Liver (tissue), 8 donors: ENCODE measurements at regions not wholly inside any gene's neighbourhood (a gene's known extent, or its start where the extent isn't known, plus 50 kb on each side); places are given as distances from the start of the nearest gene placed in this dataset.
"Not testable (repeated sequence)": the region's sequence is repeated elsewhere in the genome, so short reads cannot be mapped to it uniquely, and the experiment has no call there.

Experiments used
- DNase-seq: peaks from one replicate; pipeline ENCODE4 v3.0.0-alpha.2; 2017; ENCODE audit warnings: low spot score
- H3K27ac ChIP-seq, 2 donors: one replicate each; pipeline ENCODE4 v1.7.0; 2013; ENCODE audit warnings: inconsistent platforms in 2 of 2, low read length in 2 of 2, control low read depth in 1 of 2, low read depth in 1 of 2, mild to moderate bottlenecking in 1 of 2
- H3K27me3 ChIP-seq, 4 donors: one replicate each; pipeline versions ENCODE4 v1.6.1 to v1.7.0; 2013; ENCODE audit warnings: low read length in 3 of 4, inconsistent platforms in 1 of 4, mild to moderate bottlenecking in 1 of 4, moderate library complexity in 1 of 4; ENCODE audit not compliant: control insufficient read depth in 4 of 4, insufficient read depth in 4 of 4
- H3K36me3 ChIP-seq, 4 donors: one replicate each; pipeline versions ENCODE4 v1.6.1 to v1.7.0; 2013; ENCODE audit warnings: low read length in 3 of 4, mild to moderate bottlenecking in 3 of 4, low read depth in 1 of 4, moderate library complexity in 1 of 4; ENCODE audit not compliant: control insufficient read depth in 4 of 4, insufficient read depth in 3 of 4
- H3K4me1 ChIP-seq, 4 donors: one replicate each; pipeline versions ENCODE4 v1.6.1 to v1.7.0; 2013; ENCODE audit warnings: low read length in 3 of 4, mild to moderate bottlenecking in 3 of 4, moderate library complexity in 1 of 4; ENCODE audit not compliant: control insufficient read depth in 4 of 4, insufficient read depth in 4 of 4
- H3K4me3 ChIP-seq, 3 donors: one replicate each; pipeline versions ENCODE4 v1.6.1 to v1.7.0; 2013; ENCODE audit warnings: low read length in 3 of 3, control low read depth in 1 of 3, low read depth in 1 of 3, mild to moderate bottlenecking in 1 of 3
- H3K9ac ChIP-seq, 2 donors: one replicate each; pipeline ENCODE4 v1.7.0; 2013; ENCODE audit warnings: low read length in 2 of 2, mild to moderate bottlenecking in 2 of 2, moderate library complexity in 2 of 2, control low read depth in 1 of 2, low read depth in 1 of 2
- H3K9me3 ChIP-seq, 4 donors: one replicate each; pipeline versions ENCODE4 v1.6.1 to v1.7.0; 2013; ENCODE audit warnings: low read length in 3 of 4; ENCODE audit not compliant: control insufficient read depth in 4 of 4
- EGR1 ChIP-seq, 2 donors: IDR thresholded peaks; 2 replicates each; pipeline ENCODE4 v1.6.1; 2016 to 2018; ENCODE audit warnings: antibody characterized with exemption in 2 of 2, low read depth in 2 of 2
- FOXA1 ChIP-seq: IDR thresholded peaks from 2 replicates; pipeline ENCODE4 v1.6.1; 2016; ENCODE audit warnings: antibody characterized with exemption
- FOXA2 ChIP-seq: IDR thresholded peaks from 2 replicates; pipeline ENCODE4 v1.6.1; 2016; ENCODE audit warnings: antibody characterized with exemption
- GABPA ChIP-seq, 2 donors: IDR thresholded peaks in 1 of 2; conservative IDR thresholded peaks in 1 of 2; 2 replicates each; pipeline ENCODE4 v1.6.1; 2016; ENCODE audit warnings: antibody characterized with exemption in 2 of 2, mild to moderate bottlenecking in 1 of 2, moderate library complexity in 1 of 2
- HNF4A ChIP-seq, 2 donors: conservative IDR thresholded peaks; 2 replicates each; pipeline ENCODE4 v1.6.1; 2016; ENCODE audit warnings: antibody characterized with exemption in 2 of 2, mild to moderate bottlenecking in 2 of 2
- JUND ChIP-seq, 2 donors: IDR thresholded peaks; 2 replicates each; pipeline ENCODE4 v1.6.1; 2016; ENCODE audit warnings: antibody characterized with exemption in 2 of 2
- NR2F2 ChIP-seq: IDR thresholded peaks from 2 replicates; pipeline ENCODE4 v1.6.1; 2016; ENCODE audit warnings: antibody characterized with exemption
- RAD21 ChIP-seq, 2 donors: IDR thresholded peaks; 2 replicates each; pipeline ENCODE4 v1.6.1; 2016; ENCODE audit warnings: antibody characterized with exemption in 2 of 2, mild to moderate bottlenecking in 2 of 2
- SP1 ChIP-seq: IDR thresholded peaks from 2 replicates; pipeline ENCODE4 v1.6.1; 2018; ENCODE audit warnings: antibody characterized with exemption, mild to moderate bottlenecking
- TAF1 ChIP-seq: conservative IDR thresholded peaks from 2 replicates; pipeline ENCODE4 v1.6.1; 2016; ENCODE audit warnings: antibody characterized with exemption, mild to moderate bottlenecking
- YY1 ChIP-seq: IDR thresholded peaks from 2 replicates; pipeline ENCODE4 v1.6.1; 2016; ENCODE audit warnings: antibody characterized with exemption, mild to moderate bottlenecking
- WGBS: extraction: QIAGEN DNeasy Blood & Tissue Kit; methylation state at CpG from one replicate; pipeline ENCODE4 v1.1.7; 2013; 5-methylcytosine and 5-hydroxymethylcytosine counted together
- TF ChIP-seq, protein P1 (sequence below): IDR thresholded peaks from 2 replicates; pipeline ENCODE4 v1.6.1; 2016; ENCODE audit warnings: antibody characterized with exemption
- TF ChIP-seq, protein P2 (sequence below): fragments of 150-350 bp; IDR thresholded peaks from 2 replicates; pipeline ENCODE4 v1.5.1; 2017; ENCODE audit warnings: improper control_type of control experiment, low read depth, low read length; ENCODE audit not compliant: missing input control
- TF ChIP-seq, protein P3 (sequence below): IDR thresholded peaks from 2 replicates; pipeline ENCODE4 v1.6.1; 2016; ENCODE audit warnings: antibody characterized with exemption
- TF ChIP-seq, protein P4 (sequence below): IDR thresholded peaks from 2 replicates; pipeline ENCODE4 v1.6.1; 2016; ENCODE audit warnings: antibody characterized with exemption, mild to moderate bottlenecking
- donor health status: healthy.
- donor health status: healthy.
- donor health status: healthy.
- donor health status: healthy.
- donor health status: healthy.

DNA sequence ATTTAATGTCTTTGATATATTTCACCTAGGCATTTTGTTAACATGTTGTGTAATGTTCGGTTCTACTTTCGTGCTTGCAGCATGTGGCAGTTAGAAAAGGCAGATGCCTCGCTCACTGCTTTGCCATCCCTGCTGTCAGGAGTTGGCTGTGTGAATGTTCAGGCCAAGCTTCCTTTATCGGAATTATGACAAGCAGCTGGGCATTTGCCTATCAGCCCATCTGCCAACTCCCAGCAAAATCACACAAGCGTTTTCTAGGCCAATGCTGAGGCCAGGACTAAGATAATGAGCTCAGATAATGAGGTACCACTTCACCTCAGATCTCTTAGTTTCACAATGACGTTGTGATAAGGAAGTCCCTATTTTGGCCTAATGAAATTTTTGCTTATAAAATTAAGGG lies 212.7 kb upstream of the FAM3C start (continued):
- TF ChIP-seq, protein P1, sequence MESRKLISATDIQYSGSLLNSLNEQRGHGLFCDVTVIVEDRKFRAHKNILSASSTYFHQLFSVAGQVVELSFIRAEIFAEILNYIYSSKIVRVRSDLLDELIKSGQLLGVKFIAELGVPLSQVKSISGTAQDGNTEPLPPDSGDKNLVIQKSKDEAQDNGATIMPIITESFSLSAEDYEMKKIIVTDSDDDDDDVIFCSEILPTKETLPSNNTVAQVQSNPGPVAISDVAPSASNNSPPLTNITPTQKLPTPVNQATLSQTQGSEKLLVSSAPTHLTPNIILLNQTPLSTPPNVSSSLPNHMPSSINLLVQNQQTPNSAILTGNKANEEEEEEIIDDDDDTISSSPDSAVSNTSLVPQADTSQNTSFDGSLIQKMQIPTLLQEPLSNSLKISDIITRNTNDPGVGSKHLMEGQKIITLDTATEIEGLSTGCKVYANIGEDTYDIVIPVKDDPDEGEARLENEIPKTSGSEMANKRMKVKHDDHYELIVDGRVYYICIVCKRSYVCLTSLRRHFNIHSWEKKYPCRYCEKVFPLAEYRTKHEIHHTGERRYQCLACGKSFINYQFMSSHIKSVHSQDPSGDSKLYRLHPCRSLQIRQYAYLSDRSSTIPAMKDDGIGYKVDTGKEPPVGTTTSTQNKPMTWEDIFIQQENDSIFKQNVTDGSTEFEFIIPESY: no peak
- TF ChIP-seq EGR1 (IDR thresholded peaks at IDR 0.05; ENCODE audit: low read depth in 2 of 2): no peak
- no peak for TF ChIP-seq HNF4A (conservative IDR thresholded peaks at IDR 0.05)
- TF ChIP-seq FOXA2: no peak
- no peak for TF ChIP-seq SP1
- TF ChIP-seq YY1: no peak
- TF ChIP-seq RAD21 (IDR thresholded peaks at IDR 0.05): no peak
- no peak for TF ChIP-seq TAF1
- TF ChIP-seq JUND (IDR thresholded peaks at IDR 0.05): no peak

DNA sequence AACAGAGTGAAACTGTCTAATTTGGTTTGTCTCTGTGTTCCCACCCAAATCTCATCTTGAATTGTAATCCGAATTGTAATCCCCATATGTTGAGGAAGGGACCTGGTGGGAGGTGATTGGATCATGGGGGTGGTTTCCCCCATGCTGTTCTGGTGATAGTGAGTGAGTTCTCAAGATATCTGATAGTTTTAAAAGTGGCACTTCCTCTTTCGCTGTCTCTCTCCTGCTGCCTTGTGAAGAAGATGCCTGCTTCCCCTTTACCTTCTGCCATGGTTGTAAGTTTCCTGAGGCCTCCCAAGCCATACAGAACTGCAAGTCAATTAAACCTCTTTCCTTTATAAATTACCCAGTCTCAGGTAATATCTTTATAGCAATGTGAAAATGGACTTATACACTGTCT lies 212.1 kb upstream of the FAM3C start:
- H3K9me3 ChIP-seq, H3K27ac ChIP-seq, H3K9ac ChIP-seq, H3K27me3 ChIP-seq, DNase-seq, H3K4me3 ChIP-seq, H3K4me1 ChIP-seq, H3K36me3 ChIP-seq: not testable (repeated sequence)
- WGBS: 83% methylated on average over 2 of the region's 2 CpGs

DNA sequence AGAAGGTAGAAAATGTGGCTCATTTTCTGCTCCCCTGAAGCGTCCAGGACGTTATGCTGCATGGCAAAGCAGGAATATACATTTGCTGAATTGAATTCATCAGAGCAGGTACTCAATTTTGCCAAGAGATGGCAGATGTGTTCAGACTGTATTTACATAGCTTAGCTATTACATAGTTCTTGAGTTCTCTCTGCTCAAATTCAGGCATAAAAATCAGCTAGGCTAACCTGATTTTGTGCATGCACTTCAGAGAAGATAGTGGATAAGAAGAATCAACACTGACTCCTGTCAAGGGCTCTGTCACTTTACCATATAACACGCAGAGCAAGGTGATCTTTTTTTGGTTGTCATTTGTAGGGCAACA lies 209.2 kb upstream of the FAM3C start:
- DNase-seq: no peak
- no peak for TF ChIP-seq YY1
- peak in 1 of 2 donors; percentile 24 for TF ChIP-seq RAD21 (IDR thresholded peaks at IDR 0.05)
- TF ChIP-seq, protein P2, sequence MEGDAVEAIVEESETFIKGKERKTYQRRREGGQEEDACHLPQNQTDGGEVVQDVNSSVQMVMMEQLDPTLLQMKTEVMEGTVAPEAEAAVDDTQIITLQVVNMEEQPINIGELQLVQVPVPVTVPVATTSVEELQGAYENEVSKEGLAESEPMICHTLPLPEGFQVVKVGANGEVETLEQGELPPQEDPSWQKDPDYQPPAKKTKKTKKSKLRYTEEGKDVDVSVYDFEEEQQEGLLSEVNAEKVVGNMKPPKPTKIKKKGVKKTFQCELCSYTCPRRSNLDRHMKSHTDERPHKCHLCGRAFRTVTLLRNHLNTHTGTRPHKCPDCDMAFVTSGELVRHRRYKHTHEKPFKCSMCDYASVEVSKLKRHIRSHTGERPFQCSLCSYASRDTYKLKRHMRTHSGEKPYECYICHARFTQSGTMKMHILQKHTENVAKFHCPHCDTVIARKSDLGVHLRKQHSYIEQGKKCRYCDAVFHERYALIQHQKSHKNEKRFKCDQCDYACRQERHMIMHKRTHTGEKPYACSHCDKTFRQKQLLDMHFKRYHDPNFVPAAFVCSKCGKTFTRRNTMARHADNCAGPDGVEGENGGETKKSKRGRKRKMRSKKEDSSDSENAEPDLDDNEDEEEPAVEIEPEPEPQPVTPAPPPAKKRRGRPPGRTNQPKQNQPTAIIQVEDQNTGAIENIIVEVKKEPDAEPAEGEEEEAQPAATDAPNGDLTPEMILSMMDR: peak; percentile 6
- Histone ChIP-seq H3K9me3 (no peaks in the 10 kb centered on the region), H3K27me3 (no peaks in the 10 kb centered on the region), H3K36me3 (no peaks in the 10 kb centered on the region), H3K9ac (no peak overlapping the region), H3K27ac (no peak overlapping the region), H3K4me3 (no peak overlapping the region), H3K4me1 (no peaks in the 10 kb centered on the region)
- 62% methylated on average over 3 of the region's 3 CpGs for WGBS

DNA sequence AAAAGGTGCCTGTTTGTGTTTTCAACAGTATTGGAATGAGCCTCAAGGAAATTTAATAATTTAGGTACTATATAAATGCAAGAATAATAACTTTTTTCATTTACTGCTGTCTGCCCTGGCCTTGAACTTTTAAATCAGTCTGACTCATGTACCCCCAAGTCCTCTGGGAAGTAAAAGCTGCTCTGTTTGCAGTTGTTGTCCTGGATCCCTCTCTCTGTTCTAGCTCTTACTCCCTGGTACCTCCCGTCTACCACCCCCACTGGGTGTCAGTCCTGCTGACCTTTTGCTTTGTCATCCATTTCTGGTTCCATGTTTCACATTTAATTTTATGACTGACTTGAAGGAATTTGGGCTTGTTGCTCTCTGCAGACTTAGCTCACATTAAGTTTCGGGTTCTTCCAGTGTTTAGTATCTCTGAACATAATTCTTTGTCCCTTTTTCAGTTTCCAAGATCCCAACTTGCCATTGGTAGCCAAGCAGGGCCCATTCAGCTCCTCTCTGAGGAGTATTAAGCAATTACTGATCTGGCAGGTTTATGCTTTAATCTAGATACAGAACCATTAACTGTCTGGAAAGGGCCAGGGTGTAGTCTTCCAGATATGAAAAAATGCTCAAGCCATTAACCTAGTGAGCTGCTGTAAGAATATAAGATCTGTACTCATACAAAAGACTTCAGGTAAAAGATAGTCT lies 208.7 kb upstream of the FAM3C start:
- H3K4me1 ChIP-seq: no peaks in the 10 kb centered on the region
- no peak overlapping the region for H3K27ac ChIP-seq
- WGBS: 66% methylated on average over 2 of the region's 2 CpGs
- no peaks in the 10 kb centered on the region for H3K36me3 ChIP-seq
- H3K9ac ChIP-seq: no peak overlapping the region
- H3K4me3 ChIP-seq: no peak overlapping the region
- no peaks in the 10 kb centered on the region for H3K27me3 ChIP-seq
- no peak for DNase-seq
- H3K9me3 ChIP-seq: no peaks in the 10 kb centered on the region
- TF ChIP-seq GABPA (IDR thresholded peaks at IDR 0.05 in 1 of 2, conservative IDR thresholded peaks at IDR 0.05 in 1 of 2) (no peak), YY1 (no peak), FOXA1 (no peak), NR2F2 (no peak), SP1 (no peak), EGR1 (IDR thresholded peaks at IDR 0.05; ENCODE audit: low read depth in 2 of 2) (no peak), FOXA2 (no peak), HNF4A (conservative IDR thresholded peaks at IDR 0.05) (no peak), JUND (IDR thresholded peaks at IDR 0.05) (no peak), RAD21 (IDR thresholded peaks at IDR 0.05) (no peak), TAF1 (no peak)
- TF ChIP-seq, protein P3, sequence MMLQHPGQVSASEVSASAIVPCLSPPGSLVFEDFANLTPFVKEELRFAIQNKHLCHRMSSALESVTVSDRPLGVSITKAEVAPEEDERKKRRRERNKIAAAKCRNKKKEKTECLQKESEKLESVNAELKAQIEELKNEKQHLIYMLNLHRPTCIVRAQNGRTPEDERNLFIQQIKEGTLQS: no peak
- TF ChIP-seq, protein P4, sequence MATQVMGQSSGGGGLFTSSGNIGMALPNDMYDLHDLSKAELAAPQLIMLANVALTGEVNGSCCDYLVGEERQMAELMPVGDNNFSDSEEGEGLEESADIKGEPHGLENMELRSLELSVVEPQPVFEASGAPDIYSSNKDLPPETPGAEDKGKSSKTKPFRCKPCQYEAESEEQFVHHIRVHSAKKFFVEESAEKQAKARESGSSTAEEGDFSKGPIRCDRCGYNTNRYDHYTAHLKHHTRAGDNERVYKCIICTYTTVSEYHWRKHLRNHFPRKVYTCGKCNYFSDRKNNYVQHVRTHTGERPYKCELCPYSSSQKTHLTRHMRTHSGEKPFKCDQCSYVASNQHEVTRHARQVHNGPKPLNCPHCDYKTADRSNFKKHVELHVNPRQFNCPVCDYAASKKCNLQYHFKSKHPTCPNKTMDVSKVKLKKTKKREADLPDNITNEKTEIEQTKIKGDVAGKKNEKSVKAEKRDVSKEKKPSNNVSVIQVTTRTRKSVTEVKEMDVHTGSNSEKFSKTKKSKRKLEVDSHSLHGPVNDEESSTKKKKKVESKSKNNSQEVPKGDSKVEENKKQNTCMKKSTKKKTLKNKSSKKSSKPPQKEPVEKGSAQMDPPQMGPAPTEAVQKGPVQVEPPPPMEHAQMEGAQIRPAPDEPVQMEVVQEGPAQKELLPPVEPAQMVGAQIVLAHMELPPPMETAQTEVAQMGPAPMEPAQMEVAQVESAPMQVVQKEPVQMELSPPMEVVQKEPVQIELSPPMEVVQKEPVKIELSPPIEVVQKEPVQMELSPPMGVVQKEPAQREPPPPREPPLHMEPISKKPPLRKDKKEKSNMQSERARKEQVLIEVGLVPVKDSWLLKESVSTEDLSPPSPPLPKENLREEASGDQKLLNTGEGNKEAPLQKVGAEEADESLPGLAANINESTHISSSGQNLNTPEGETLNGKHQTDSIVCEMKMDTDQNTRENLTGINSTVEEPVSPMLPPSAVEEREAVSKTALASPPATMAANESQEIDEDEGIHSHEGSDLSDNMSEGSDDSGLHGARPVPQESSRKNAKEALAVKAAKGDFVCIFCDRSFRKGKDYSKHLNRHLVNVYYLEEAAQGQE: no peak
- TF ChIP-seq, protein P2: no peak
